A673 (cell line): ENCODE measurements at regions not wholly inside any gene's neighbourhood (a gene's known extent, or its start where the extent isn't known, plus 50 kb on each side); places are given as distances from the start of the nearest gene placed in this dataset.

Experiments
- EZH2 ChIP-seq: fragments of 200-600 bp; sonication (generic); IDR thresholded peaks from 2 replicates; pipeline ENCODE4 v1.6.1; 2017; ENCODE audit warnings: borderline replicate concordance, low read depth, mild to moderate bottlenecking, mixed read lengths, antibody characterized with exemption, low read length; ENCODE audit not compliant: poor library complexity, severe bottlenecking
- TF ChIP-seq, protein P1 (sequence below): fragments of 300-800, 200-600 bp; sonication (generic); conservative IDR thresholded peaks from 2 replicates; pipeline ENCODE4 v1.5.1; 2017; ENCODE audit warnings: low read depth, mild to moderate bottlenecking, antibody characterized with exemption, low read length, moderate library complexity, mixed read lengths

DNA sequence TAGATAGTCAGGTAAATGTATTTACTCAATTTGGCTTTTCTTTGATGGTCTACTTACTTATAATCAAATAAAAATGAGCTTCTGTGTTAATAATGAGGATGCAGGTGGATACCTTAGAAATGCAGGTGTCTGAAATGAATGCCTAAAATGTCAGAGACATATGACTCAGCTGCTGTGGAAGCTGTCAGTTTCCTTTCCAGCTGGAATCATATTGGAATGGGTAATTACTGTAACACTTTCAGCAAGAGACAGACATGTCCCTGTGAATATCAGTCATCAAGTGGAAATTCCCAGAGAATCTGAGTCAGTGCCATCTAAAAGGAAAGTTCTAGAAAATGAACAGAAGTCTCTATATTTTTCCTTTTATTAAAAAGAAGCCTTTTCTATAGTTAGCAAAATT lies 783.0 kb upstream of the AADAT start:
- TF ChIP-seq, protein P1, sequence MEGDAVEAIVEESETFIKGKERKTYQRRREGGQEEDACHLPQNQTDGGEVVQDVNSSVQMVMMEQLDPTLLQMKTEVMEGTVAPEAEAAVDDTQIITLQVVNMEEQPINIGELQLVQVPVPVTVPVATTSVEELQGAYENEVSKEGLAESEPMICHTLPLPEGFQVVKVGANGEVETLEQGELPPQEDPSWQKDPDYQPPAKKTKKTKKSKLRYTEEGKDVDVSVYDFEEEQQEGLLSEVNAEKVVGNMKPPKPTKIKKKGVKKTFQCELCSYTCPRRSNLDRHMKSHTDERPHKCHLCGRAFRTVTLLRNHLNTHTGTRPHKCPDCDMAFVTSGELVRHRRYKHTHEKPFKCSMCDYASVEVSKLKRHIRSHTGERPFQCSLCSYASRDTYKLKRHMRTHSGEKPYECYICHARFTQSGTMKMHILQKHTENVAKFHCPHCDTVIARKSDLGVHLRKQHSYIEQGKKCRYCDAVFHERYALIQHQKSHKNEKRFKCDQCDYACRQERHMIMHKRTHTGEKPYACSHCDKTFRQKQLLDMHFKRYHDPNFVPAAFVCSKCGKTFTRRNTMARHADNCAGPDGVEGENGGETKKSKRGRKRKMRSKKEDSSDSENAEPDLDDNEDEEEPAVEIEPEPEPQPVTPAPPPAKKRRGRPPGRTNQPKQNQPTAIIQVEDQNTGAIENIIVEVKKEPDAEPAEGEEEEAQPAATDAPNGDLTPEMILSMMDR: no peak
- no peak for TF ChIP-seq EZH2
